NCI-H1417 (cell line): ENCODE measurements at regions not wholly inside any gene's neighbourhood (a gene's known extent, or its start where the extent isn't known, plus 50 kb on each side); places are given as distances from the start of the nearest gene placed in this dataset.
A peak's percentile ranks its signal among the peaks of the same experiment; 100 is the strongest.

Source experiments
- DNase-seq, 3 experiments: peaks; one replicate each; lab custom pipeline; 2025; lab: John Stamatoyannopoulos, UW

DNA sequence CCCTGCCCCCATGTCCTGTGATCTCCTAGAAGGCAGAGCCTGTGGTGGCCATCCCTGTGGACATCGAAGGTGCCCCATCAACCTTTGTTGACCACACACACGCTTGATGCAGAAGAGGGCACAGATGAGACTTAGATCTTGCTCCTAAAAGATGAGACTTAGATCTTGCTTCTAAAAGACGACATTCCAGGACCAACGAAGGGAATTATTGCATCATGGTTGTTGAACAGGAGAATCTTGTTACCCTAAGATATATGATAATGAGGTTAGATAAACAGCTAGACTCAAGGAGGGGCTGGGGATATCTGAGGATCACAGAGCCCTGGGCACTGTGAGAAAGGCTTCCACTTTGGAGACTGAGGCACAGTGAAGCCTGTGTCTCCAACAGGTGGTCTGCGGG lies 91.1 kb upstream of the WSCD2 start:
- DNase-seq: no peak

DNA sequence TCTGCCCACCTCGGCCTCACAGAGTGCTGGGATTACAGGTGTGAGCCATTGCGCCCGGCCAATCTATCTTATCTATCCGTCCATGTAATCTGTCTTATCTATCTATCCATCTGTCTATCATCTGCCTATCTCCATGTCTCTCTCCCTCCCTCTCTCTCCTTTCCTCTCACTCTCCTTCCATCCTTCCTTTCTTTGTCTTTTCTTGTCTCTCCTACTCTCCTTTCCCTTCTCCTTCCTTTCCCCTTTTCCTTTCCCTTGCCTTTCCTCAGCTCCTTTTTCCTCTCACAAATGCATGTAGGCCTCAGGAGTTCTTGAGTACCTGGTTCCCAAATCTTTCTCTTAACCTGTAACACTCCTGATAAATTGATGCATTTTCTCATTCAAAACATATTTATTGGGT lies 89.3 kb upstream of the WSCD2 start:
- no peak for DNase-seq

DNA sequence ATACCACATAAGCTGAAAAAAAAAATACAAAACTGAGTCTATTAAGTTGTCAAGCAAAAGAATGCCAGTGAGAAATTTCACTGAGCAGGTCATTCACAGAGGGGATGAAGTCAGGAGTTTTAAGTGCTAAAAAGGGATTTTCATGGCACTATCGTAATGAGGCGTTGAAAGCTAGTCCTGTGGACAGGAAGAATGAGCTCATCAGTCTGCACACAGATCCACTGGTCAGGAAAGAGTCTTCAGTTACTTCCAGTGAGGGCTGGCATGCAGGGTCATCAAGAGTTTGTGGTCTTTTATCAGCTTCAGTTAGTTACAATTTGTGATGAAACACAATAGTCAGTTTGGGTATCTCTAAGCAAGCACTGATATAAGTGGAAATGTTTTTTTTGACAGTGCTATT lies 88.1 kb upstream of the WSCD2 start:
- no peak for DNase-seq

DNA sequence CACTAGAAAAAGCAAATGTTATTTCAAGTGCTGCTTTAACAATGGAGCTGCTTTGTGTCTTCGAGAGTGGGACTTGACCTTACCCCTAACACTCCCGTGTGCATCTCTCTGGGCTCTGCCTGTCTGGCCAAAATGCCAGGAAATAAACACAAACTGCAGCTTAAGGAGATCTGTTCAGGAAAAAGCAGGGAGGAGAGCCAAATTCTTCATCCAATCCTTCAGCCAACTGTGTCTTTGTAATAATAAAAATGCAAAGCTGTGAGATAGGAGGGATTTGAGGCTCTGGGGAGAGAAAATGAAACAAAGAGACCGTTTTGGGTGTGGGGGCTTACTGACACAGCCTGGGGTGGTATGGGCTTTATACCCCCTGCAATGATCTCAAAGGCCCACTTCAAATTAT lies 85.8 kb upstream of the WSCD2 start:
- DNase-seq: no peak

DNA sequence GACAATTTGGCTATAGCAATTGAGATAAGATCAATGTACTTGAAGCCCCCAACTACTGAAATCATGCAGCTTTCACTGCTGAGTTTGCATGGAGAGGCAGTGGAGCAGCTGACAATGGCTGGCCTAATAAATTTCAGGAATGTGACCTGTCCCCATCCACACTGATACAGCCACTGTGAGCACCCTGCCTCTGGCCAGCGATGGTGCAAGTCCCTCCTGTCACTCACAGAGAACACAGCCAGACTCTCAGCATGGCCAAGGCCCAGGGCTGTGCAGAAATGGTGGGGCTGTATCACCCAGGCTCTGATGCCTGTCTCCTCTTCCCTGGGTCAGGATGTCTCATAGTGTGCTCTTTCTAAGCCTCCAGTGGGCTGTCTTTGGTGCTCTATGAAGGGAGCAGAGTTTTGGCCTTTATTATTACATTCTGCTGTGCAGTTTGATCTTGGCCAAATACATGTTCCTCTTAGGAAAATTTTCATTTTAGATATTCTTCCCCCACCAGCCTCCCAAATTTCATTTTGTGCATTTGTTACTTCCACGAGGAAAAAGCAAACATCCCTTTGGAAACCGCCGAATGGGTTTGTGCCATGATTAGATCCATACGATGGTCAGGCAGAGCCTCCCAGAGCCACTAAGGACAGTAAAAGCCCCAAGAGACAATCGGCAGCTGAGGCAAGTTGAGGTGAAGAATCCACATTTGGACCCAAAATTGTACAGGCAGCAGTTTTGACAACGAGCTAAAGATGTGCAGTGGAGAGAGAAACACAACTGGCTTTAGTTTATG lies 85.1 kb upstream of the WSCD2 start:
- no peak for DNase-seq

DNA sequence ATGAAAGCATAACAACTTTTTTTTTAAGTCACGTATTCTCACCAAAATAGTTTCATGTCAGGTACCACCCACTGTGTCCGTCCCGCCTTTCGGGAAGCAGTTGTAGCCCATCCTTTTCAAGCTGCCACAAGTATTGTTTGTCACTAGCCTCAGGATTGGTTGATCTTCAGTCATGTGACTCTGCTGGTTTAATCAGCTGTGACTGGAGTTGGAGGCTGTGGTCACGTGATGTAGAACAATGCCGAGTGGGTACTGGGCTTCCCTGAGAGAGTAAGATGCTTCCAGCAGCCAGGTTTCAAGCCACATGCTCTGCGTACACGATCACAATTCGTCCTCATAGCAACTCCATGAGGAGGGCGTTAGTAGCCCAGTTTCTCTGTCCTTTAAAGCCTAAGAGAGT lies 83.0 kb upstream of the WSCD2 start:
- DNase-seq: peak in 2 of 3 experiments; percentile 6 to 44

DNA sequence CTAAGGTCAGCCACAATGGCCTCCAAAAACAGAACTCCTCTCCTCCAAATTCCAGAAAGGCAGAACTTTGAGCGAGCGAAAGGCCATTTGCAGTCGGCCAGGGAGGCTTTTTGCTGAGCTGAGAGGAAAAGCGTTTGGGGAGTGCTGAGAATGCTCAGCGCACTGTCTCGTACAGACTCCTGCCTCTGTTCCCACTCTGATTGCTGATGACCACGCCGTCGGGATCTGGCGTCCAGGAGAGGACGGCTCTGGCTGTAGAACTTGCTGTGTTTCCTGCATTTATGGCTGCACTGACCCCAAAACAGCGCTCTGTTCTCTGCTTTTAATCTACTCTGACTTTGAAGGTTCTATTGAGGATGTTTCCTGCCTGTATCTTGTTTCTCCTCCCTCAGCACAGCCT lies 82.4 kb upstream of the WSCD2 start:
- DNase-seq: no peak

DNA sequence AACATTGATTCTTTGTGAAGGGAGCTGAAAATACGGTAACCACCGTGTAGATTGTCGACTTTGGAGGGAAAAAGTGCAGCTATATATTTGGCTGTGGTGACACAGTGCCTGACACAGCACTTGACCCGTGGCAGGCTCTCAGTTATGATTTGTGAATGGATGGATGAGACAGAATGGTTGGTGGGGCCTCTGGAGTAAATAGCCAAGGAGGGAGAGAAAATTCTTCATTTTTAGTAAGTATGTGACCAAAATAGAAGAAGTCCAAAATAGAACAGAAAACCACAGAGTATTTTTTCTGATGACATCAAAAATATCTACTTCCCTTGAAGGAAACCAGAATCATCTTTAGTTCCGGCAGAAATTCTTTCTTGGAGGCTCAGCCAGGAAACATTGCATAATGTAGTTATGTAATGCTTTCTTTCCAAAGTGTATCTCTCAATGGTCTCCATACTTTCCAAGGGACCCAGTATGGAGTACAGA lies 82.0 kb upstream of the WSCD2 start:
- no peak for DNase-seq

DNA sequence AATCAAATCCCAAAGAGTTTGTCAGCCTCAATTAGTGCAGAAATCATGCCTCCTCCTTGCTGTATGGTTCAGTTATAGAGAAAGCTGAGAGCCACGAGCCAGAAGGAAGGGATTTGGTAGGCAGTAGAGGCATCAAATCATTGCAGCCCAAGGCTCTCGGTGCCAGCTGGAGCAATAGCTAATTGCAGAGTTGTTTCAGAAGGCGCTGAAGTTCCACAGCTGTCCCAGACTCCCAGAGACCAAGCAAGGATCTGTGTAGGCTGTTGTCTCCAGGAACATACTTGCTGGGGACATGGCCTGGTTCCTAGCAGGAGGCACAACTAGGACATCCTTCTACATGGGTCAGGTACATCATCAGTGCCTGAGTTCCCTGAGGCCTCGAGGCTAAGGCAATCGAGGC lies 80.4 kb upstream of the WSCD2 start:
- DNase-seq: no peak

DNA sequence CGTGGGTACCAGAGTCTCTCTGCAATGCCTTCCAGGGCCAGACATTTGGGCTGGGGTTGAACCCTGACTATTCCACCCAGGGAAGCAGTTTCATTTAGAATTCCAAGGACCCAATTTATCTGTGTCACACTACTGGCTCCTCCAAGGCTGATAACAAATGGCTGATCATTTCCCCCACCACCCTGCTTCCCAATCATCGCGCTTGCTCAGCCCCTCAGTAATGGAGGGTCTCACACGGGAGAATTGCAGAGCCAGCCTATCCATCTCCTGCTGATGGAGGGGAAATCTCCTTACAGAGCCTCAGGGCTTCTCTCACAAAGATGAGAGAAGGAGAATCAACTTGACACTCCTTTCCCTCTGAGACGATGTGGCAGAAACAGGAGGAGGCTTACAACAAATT lies 78.4 kb upstream of the WSCD2 start:
- no peak for DNase-seq

DNA sequence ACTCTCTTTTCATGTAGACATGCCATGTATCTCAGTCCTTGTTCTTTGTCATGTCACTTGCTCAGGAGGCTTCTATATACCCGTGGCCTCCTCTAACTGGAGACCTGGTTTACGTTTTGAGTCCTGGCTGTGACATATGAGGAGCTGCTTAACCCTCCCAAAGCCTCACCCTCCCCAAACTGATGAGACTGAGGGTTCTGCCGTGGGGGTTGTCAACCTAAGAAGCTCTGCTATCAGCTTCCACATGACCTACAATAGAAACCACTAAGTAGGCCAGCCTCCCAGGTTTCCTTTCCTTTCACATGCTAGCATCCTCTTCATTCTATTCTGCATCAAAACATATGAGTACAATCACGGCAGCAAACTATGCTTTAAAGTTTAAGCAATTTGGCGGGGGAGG lies 76.8 kb upstream of the WSCD2 start:
- DNase-seq: no peak

DNA sequence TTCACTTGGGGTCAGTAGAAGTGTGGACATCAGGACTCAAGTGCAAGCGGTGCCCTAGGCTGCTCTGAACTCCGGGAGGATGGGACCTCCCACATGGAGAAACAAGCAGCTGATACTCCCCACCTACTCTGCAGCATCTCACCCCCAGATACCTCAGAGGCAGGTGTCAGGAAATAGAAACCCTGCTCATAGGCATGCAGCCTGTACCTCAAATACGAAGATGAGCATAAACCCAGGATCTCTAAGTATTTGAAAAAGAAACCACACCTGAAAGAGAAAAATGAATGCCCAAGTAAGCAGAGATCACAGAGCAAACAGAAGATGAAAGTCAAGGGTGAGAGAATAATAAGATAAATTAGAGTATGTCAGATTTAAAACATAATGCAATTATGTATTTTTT lies 75.6 kb upstream of the WSCD2 start:
- DNase-seq: no peak

DNA sequence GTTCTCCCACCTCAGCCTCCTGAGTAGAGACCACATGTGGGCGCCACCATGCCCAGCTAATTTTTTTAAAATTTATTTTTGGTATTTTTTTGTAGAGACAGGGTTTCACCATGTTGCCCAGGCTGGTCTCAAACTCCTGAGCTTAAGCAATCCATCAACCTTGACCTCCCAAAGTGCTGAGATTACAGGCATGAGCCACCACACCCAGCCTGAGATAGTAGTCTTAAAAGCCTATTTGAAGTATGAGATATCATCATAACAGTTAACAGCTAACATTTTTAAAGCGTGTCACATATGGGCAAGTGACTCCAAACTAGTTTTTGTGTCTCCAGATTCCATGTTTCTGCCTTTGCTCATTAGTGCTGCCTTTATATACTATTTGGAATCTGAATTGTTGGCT lies 74.6 kb upstream of the WSCD2 start:
- DNase-seq: no peak

DNA sequence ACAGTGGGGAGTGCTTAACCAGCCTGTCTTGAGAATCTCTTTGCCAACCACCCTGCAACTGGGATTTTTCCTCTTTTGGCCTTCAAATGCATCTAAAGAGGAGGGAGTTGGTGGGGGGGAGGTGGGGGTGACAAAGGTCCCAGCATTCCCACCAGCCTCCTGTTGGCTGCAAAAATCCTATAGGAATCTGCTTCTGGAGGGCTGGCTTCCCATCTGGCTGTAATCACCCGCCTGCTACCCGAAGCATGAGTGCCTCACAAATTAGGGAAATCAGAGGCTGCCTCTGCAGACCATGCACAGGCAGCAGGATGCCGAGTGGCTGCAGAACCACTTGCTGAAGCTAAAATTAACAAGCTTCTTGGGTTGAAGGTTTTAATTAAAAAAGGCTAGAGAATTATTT lies 73.9 kb upstream of the WSCD2 start:
- DNase-seq: no peak

DNA sequence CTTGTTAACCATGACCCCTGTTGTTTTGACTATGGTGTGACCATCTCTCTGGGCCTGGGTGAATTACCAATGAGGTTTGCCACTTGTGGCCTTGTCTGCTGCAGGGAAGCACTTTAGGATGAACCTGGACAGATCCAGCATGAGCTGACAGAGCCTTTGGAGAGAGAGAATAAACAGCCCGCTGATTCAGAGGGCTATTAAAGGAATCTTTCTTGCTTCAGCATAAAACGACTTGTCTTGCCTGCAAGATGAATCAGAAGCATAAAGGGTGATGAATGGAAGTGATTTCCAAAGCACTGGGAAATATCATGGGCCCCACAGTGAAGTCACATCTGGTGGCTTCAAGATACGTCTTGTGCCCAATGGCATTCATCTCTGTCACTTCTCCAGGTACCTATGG lies 69.0 kb upstream of the WSCD2 start:
- no peak for DNase-seq

DNA sequence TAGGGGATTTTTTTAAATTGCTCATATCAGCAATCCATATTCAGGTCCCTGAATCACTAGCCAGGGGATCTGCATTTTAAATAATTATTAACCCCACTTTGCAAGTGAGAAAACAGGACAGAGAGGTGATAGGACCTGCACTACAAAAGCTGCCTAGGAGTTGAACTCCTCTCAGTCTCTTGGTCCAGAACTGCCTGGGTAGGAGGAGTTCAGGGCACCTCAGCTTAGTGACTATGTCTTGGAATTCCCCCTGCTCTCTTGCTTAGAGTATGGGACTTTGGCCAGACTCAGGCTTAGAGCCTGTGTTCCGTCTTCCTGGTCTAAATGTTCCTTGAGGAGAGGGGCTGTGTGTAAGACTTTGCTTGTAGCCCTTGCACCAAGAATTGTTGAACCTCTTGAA lies 68.2 kb upstream of the WSCD2 start:
- no peak for DNase-seq

DNA sequence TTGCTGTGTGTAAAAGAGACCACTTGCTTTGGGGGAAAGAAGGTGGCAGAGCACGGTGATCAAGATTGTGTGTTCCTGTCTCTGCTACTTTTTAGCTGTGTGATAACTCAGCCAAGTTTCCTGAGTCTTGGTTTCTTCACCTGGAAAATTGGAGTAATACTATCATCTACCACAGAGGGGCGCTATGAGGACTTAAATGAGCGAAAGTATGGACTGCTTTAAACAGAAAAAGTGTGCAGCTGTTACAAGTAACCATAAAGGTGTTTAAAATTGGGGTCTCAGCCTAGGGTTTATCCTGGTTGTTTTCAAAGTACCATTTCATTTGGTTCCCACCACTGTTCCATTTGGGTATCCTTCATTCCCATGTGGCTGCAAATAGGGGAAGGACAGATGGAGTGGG lies 65.9 kb upstream of the WSCD2 start:
- DNase-seq: peak in 2 of 3 experiments; percentile 25 to 79

DNA sequence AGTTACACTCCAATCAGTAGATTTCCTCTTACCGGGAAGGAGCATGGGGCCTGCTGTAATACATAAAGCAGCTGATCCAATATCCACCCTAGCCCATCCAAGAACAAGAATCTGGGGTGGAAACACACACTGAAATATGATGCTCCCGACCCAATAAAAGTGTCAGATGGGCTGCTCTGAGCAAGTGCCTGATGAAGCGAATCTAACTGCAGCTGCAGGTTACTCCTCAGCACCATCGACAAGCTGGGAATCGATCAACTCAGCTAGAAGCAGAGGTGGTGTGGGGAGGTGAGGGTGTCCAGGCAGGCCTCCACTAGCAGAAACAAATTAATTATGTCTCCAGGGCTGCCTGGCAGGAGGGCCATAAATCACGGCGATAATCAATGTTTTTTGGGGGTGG lies 64.0 kb upstream of the WSCD2 start:
- peak in 2 of 3 experiments; percentile 28 to 33 for DNase-seq

DNA sequence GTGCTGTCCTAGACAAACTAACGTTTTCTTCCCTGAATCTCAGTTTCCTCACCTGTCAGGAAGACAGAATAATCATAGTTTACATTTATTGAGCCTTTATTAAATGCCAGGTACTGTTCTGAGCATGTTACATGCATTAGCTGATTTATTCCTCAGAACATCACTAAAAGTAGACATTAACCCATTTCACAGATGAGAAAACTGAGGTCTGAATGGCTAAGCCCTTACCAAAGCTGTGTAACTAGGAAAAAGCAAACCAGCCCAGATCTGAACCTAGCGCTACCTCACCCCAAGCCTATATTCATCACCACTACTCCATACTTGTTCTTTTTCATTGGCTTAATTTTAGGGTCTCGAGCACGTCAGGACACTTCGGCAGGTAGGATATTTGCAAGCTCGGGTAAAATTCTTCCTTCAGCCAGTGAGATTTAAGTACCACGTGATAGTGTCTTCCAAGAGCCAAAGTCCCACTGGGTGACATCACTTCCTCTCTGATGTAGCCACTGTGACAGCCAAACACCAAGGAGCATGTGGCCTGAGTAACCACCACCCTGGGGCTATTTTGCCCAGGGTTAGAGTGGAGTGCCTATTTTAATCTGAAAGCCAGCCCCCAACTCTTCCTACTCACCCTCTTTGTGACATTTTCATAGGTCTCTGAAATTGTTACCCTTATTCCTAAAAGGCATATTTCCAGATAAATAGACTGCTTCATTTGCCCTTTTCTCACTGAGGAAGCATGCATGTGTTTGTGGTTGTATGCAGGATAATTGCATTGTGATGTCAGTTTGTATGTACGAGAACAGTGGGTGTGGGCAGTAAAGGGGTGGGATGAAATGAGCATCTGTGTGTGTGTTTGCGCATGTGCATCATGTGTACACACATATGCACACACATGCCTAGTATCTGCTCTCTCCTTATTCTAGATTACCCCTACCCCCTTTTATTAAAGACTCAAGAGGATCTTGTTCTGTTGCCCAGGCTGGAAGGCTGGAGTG lies 62.2 kb upstream of the WSCD2 start:
- peak in 1 of 3 experiments; percentile 12 for DNase-seq

DNA sequence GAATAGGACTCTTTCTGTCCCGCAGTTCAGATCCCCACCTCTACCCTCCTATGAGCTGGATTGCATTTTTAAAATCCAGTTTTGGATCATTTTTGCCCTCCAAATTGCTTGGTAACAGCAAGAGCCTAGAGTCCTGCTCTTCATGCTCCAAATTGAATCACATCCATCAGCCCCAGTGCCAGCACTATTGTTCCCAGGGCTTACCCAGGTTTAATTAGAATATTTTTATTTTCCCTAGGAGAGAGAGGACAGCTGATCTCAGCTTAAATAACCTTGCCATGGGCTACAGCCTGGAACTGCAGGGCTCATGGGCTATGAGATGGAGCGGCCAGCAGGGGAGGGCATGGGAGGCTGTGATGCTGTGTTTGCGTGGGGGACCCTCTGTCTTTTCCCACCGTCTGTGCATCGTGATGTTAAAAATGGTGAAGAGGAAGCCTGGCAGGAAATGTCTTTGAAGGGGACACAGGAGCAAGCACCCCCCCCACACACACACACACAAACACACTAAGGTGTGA lies 59.4 kb upstream of the WSCD2 start:
- DNase-seq: no peak

DNA sequence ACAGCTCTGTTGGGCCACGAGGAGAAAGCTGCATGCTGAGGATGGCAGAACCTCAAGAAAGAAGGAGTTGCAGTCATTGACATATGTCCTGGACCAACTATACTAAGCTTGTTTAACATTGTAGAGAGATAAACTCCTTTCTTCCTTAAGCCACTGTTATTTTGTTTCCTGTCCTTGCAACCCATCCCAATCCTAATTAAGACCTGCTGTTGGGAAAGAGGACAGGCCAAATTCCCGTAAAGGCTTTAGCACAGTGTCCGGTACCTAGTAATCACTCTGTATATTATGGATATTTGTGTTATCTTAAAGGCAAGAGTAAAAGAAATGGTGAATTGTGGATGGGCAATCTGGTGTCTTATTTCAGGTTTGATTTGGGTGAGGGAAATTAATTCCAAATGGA lies 53.5 kb upstream of the WSCD2 start:
- no peak for DNase-seq

DNA sequence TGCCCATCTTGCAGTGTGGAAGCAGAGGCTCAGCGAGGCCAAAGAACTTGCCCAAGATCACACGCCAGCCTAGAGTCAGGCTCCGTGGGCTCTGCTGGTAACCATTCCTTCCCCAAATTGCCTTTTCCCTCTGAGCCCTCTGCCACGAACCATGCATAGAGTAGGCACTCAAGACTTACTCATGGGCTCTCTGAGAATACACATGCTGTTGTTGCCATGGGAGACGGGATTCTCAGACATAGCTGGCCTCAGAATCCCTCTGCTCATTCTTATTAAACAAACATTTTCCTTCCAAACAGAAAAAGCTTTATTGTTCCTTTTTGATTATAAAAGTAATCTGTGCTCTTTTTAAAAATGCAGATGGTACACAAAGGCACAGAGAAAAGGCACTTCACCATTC lies 52.5 kb upstream of the WSCD2 start:
- DNase-seq: peak; percentile 11 to 40 (median 39)

DNA sequence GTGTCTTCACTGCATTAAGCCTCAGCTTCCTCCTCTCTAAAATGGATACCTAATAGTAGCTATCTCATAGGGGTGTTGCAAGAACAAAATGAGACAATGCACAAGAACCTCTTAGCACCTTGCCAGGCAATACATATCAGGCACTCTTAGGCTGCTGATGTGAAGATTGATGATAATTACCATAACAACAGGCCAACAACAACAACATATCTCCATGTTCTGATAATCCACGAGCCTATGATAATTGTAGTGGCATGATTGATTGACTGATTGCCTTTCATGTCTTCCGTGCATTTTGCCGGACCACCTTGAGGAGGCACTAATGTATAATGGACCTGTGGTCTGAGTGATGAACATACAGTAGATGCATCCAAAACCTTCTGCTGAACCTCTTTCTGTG lies 50.7 kb upstream of the WSCD2 start:
- no peak for DNase-seq
